ENCODE measurements at regions not wholly inside any gene's neighbourhood (a gene's known extent, or its start where the extent isn't known, plus 50 kb on each side); places are given as distances from the start of the nearest gene placed in this dataset.

DNA sequence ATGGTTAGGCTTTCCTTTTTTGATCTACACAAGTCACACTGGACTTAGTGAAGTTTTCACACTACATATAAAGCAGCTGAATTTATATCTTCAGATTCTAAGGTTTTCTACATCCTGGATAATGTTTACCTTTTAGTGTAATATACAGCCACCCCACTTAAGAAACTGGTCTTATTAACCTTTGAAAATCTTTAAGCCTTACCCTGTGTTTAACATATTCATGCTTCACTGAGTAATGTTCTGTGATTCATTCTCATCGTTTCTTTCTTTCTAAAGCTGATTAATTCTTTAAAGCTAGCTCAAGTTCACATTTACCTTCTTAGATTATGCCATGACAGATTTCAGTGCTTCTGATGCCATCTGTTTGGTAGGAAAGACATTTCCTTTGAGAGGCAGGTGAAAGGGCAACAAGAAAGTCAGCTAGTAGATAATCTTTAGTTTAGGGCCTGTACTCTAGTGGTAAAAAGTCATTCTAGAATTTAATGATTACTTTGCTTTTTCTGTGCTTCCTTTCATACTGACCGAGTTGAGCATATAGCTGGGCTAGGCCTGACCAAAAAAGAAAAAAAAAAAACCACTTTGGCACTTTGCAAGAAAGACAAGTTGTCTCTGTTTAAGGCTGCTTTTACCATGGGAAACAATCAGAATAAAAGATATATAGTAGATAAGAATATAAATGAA, 690.9 kb upstream of the FBXO33 start:
- no peak overlapping the region for H2AFZ ChIP-seq (ENCODE audit: low read depth)
- no peaks in the 10 kb centered on the region for H3K9me3 ChIP-seq
- no peak overlapping the region for H3K9ac ChIP-seq
- no peaks in the 10 kb centered on the region for H3K4me1 ChIP-seq (ENCODE audit: control insufficient read depth in 1 of 2, insufficient read depth in 2 of 2, low read depth in 1 of 2, low read length in 1 of 2)
- H3K27ac ChIP-seq (ENCODE audit: low read depth in 2 of 2, low read length in 1 of 2) = no peak overlapping the region
- DNase-seq = no peak
- ChIA-PET POLR2A (no interaction called here), CTCF (no interaction called here)
- H3K79me2 ChIP-seq (ENCODE audit: insufficient read depth) = no peaks in the 10 kb centered on the region
- H3K4me3 ChIP-seq (ENCODE audit: low read depth in 2 of 2, low read length in 1 of 2) = no peak overlapping the region
- 2% methylated on average over 2 of the region's 2 CpGs for WGBS (ENCODE audit: low lambda C conversion rate)
- no peaks in the 10 kb centered on the region for H3K9me2 ChIP-seq
- H3K36me3 ChIP-seq (replicated peaks in 1 of 2; ENCODE audit: control insufficient read depth in 1 of 2, insufficient read depth in 2 of 2, low read length in 1 of 2) = no peaks in the 10 kb centered on the region
- no peak overlapping the region; the same call in 1 of the 2 replicates for H3K4me2 ChIP-seq
- no peaks in the 10 kb centered on the region for H4K20me1 ChIP-seq (ENCODE audit: insufficient read depth)
- no peaks in the 10 kb centered on the region for H3F3A ChIP-seq (replicated peaks; ENCODE audit: insufficient read depth)
- TF ChIP-seq PBX3 (IDR thresholded peaks at IDR 0.05) (no peak), USF1 (IDR thresholded peaks at IDR 0.05; ENCODE audit: borderline replicate concordance, low read depth) (no peak), FOXJ3 (CRISPR knock-in tag; IDR thresholded peaks at IDR 0.05) (no peak), ELF1 (IDR thresholded peaks at IDR 0.05) (no peak), FOXM1 (IDR thresholded peaks at IDR 0.05; ENCODE audit: low read depth) (no peak), POLR2AphosphoS5 (IDR thresholded peaks at IDR 0.05; ENCODE audit: low read depth, low read length) (no peak), JUND (IDR thresholded peaks at IDR 0.05) (no peak)
- TF ChIP-seq, protein P1, sequence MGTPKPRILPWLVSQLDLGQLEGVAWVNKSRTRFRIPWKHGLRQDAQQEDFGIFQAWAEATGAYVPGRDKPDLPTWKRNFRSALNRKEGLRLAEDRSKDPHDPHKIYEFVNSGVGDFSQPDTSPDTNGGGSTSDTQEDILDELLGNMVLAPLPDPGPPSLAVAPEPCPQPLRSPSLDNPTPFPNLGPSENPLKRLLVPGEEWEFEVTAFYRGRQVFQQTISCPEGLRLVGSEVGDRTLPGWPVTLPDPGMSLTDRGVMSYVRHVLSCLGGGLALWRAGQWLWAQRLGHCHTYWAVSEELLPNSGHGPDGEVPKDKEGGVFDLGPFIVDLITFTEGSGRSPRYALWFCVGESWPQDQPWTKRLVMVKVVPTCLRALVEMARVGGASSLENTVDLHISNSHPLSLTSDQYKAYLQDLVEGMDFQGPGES (IDR thresholded peaks at IDR 0.05; ENCODE audit: low read depth, low read length) = no peak
- TF ChIP-seq, protein P2, sequence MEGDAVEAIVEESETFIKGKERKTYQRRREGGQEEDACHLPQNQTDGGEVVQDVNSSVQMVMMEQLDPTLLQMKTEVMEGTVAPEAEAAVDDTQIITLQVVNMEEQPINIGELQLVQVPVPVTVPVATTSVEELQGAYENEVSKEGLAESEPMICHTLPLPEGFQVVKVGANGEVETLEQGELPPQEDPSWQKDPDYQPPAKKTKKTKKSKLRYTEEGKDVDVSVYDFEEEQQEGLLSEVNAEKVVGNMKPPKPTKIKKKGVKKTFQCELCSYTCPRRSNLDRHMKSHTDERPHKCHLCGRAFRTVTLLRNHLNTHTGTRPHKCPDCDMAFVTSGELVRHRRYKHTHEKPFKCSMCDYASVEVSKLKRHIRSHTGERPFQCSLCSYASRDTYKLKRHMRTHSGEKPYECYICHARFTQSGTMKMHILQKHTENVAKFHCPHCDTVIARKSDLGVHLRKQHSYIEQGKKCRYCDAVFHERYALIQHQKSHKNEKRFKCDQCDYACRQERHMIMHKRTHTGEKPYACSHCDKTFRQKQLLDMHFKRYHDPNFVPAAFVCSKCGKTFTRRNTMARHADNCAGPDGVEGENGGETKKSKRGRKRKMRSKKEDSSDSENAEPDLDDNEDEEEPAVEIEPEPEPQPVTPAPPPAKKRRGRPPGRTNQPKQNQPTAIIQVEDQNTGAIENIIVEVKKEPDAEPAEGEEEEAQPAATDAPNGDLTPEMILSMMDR (IDR thresholded peaks at IDR 0.05) = no peak
- H3K27me3 ChIP-seq (ENCODE audit: insufficient read depth) = no peaks in the 10 kb centered on the region

DNA sequence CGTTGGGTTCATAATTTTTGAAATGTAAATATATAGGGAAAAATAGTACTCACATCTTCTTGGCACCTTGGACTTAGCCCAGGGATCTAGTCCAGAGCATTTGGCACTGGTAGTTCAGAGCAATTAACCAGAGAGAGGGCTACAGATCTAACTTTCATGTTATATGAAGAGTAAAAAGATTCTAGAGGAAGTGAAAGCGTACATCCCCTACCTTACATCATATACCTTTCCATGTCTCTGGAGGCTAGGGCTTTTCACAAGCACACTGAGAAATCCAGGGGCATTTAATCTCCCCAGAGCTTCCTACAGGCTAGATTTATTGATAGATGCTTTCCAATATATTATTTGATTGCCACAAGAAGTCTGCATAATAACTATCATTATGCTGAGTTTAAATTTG, 687.5 kb upstream of the FBXO33 start:
- POLR2A ChIA-PET = no interaction called here
- H4K20me1 ChIP-seq (ENCODE audit: insufficient read depth) = no peaks in the 10 kb centered on the region
- no peaks in the 10 kb centered on the region for H3K9me2 ChIP-seq
- H3K27me3 ChIP-seq (ENCODE audit: insufficient read depth) = no peaks in the 10 kb centered on the region
- H3K4me3 ChIP-seq (ENCODE audit: low read depth in 2 of 2, low read length in 1 of 2) = no peak overlapping the region
- no peaks in the 10 kb centered on the region for H3K36me3 ChIP-seq (replicated peaks in 1 of 2; ENCODE audit: control insufficient read depth in 1 of 2, insufficient read depth in 2 of 2, low read length in 1 of 2)
- no peaks in the 10 kb centered on the region for H3K4me1 ChIP-seq (ENCODE audit: control insufficient read depth in 1 of 2, insufficient read depth in 2 of 2, low read depth in 1 of 2, low read length in 1 of 2)
- no peak overlapping the region for H3K9ac ChIP-seq
- H3F3A ChIP-seq (replicated peaks; ENCODE audit: insufficient read depth) = no peaks in the 10 kb centered on the region
- WGBS (ENCODE audit: low lambda C conversion rate) = 0% methylated on average over 1 of the region's 2 CpGs
- no peak overlapping the region for H2AFZ ChIP-seq (ENCODE audit: low read depth)
- no peak for DNase-seq
- no peak overlapping the region for H3K4me2 ChIP-seq
- no peaks in the 10 kb centered on the region for H3K79me2 ChIP-seq (ENCODE audit: insufficient read depth)
- CTCF ChIA-PET = no interaction called here
- H3K27ac ChIP-seq (ENCODE audit: low read depth in 2 of 2, low read length in 1 of 2) = no peak overlapping the region
- H3K9me3 ChIP-seq = no peaks in the 10 kb centered on the region
- TF ChIP-seq, protein P3, sequence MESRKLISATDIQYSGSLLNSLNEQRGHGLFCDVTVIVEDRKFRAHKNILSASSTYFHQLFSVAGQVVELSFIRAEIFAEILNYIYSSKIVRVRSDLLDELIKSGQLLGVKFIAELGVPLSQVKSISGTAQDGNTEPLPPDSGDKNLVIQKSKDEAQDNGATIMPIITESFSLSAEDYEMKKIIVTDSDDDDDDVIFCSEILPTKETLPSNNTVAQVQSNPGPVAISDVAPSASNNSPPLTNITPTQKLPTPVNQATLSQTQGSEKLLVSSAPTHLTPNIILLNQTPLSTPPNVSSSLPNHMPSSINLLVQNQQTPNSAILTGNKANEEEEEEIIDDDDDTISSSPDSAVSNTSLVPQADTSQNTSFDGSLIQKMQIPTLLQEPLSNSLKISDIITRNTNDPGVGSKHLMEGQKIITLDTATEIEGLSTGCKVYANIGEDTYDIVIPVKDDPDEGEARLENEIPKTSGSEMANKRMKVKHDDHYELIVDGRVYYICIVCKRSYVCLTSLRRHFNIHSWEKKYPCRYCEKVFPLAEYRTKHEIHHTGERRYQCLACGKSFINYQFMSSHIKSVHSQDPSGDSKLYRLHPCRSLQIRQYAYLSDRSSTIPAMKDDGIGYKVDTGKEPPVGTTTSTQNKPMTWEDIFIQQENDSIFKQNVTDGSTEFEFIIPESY (IDR thresholded peaks at IDR 0.05; ENCODE audit: borderline replicate concordance, low read depth) = no peak
- no peak for TF ChIP-seq EP300 (IDR thresholded peaks at IDR 0.05; ENCODE audit: borderline replicate concordance in 1 of 2, low read depth in 1 of 2, low read length in 1 of 2)
- TF ChIP-seq, protein P1 (IDR thresholded peaks at IDR 0.05; ENCODE audit: low read depth, low read length) = no peak
- TF ChIP-seq TAF1 (IDR thresholded peaks at IDR 0.05; ENCODE audit: borderline replicate concordance, low read depth, low read length) = no peak
- TF ChIP-seq RAD21 (IDR thresholded peaks at IDR 0.05; ENCODE audit: low read length) = no peak
- no peak for TF ChIP-seq FOXJ3 (CRISPR knock-in tag; IDR thresholded peaks at IDR 0.05)
- no peak for TF ChIP-seq CHD2 (IDR thresholded peaks at IDR 0.05; ENCODE audit: low read length, partially characterized antibody)
- TF ChIP-seq POLR2AphosphoS5 (IDR thresholded peaks at IDR 0.05; ENCODE audit: low read depth, low read length) = no peak
- TF ChIP-seq USF1 (IDR thresholded peaks at IDR 0.05; ENCODE audit: borderline replicate concordance, low read depth) = no peak
- TF ChIP-seq MAX (IDR thresholded peaks at IDR 0.05; ENCODE audit: low read depth) = no peak
- TF ChIP-seq GABPA (IDR thresholded peaks at IDR 0.05; ENCODE audit: low read depth) = no peak
- TF ChIP-seq SMC3 (IDR thresholded peaks at IDR 0.05; ENCODE audit: low read depth, low read length) = no peak
- no peak for TF ChIP-seq TCF12 (IDR thresholded peaks at IDR 0.05)
